Suprapubic skin (tissue), 4 donors: ENCODE measurements at regions not wholly inside any gene's neighbourhood (a gene's known extent, or its start where the extent isn't known, plus 50 kb on each side); places are given as distances from the start of the nearest gene placed in this dataset.

Experiments used
- CTCF ChIP-seq, 2 donors: fragments of 200-600 bp in 1 of 2; fragments of 450-650 bp in 1 of 2; sonication (generic) in 1 of 2; IDR thresholded peaks; one replicate each; pipeline ENCODE4 v1.5.1; 2016 to 2019; ENCODE audit warnings: antibody characterized with exemption in 2 of 2, mild to moderate bottlenecking in 1 of 2, moderate library complexity in 1 of 2
- EP300 ChIP-seq: sonication (generic); formaldehyde crosslinking; IDR thresholded peaks from one replicate; pipeline ENCODE4 v1.6.1; 2017; ENCODE audit warnings: antibody characterized with exemption
- POLR2A ChIP-seq, 2 donors: fragments of 450-650 bp; IDR thresholded peaks; one replicate each; pipeline ENCODE4 v1.6.1; 2017; ENCODE audit warnings: antibody characterized with exemption in 2 of 2, mild to moderate bottlenecking in 2 of 2, moderate library complexity in 2 of 2
- POLR2AphosphoS5 ChIP-seq, 3 donors: sonication (generic); formaldehyde crosslinking; IDR thresholded peaks; one replicate each; pipeline ENCODE4 v1.6.1; 2017; ENCODE audit warnings: antibody characterized with exemption in 3 of 3

GRCh38 chr7:36082216-36082615 lies 70.8 kb upstream of the EEPD1 start:
- TF ChIP-seq POLR2A (IDR thresholded peaks at IDR 0.05) (no peak), CTCF (IDR thresholded peaks at IDR 0.05) (no peak), POLR2AphosphoS5 (IDR thresholded peaks at IDR 0.05) (no peak), EP300 (no peak)
